Neuron (in vitro differentiated cells): ENCODE measurements at regions not wholly inside any gene's neighbourhood (a gene's known extent, or its start where the extent isn't known, plus 50 kb on each side); places are given as distances from the start of the nearest gene placed in this dataset.

Experiments
- H2AFZ ChIP-seq: one replicate; pipeline ENCODE4 v1.6.1; 2013; ENCODE audit warnings: low read depth, mild to moderate bottlenecking, inconsistent platforms, low read length, moderate library complexity
- H3K27me3 ChIP-seq: one replicate; pipeline ENCODE4 v1.6.1; 2013; ENCODE audit warnings: low read length; ENCODE audit not compliant: insufficient read depth
- H3K36me3 ChIP-seq: one replicate; pipeline ENCODE4 v1.6.1; 2013; ENCODE audit warnings: low read length; ENCODE audit not compliant: insufficient read depth
- H3K4me1 ChIP-seq: one replicate; pipeline ENCODE4 v1.6.1; 2013; ENCODE audit warnings: low read length; ENCODE audit not compliant: insufficient read depth
- H3K4me3 ChIP-seq: 2 replicates; pipeline ENCODE4 v1.5.1; 2013; ENCODE audit warnings: mild to moderate bottlenecking, low read length, moderate library complexity
- H3K9me3 ChIP-seq: one replicate; pipeline ENCODE4 v1.6.1; 2013; ENCODE audit warnings: low read length

- Histone ChIP-seq H3K9me3 (peaks cover 1% of the 10 kb centered on the region), H3K4me1 (no peaks in the 10 kb centered on the region), H3K27me3 (peaks cover 54% of the 10 kb centered on the region), H3K36me3 (no peaks in the 10 kb centered on the region), H3K4me3 (no peak overlapping the region), H2AFZ (no peak overlapping the region)
Measured at GRCh38 chr9:17906176-17906840, 327.4 kb downstream of the SH3GL2 start.

GRCh38 chr9:17906841-17907778 is 328.2 kb downstream of the SH3GL2 start:
- H3K4me3 ChIP-seq, result no peak overlapping the region
- no peaks in the 10 kb centered on the region for H3K4me1 ChIP-seq
- H3K36me3 ChIP-seq, result no peaks in the 10 kb centered on the region
- peaks cover 53% of the 10 kb centered on the region for H3K27me3 ChIP-seq
- H3K9me3 ChIP-seq, result peaks cover 1% of the 10 kb centered on the region
- no peak overlapping the region for H2AFZ ChIP-seq

- peaks cover 53% of the 10 kb centered on the region for H3K27me3 ChIP-seq
- H3K4me1 ChIP-seq, result no peaks in the 10 kb centered on the region
- no peak overlapping the region for H3K4me3 ChIP-seq
- no peaks in the 10 kb centered on the region for H3K36me3 ChIP-seq
- H2AFZ ChIP-seq, result no peak overlapping the region
- H3K9me3 ChIP-seq, result peaks cover 1% of the 10 kb centered on the region
Measured at GRCh38 chr9:17907779-17908508, 329.1 kb downstream of the SH3GL2 start.

- Histone ChIP-seq H3K36me3 (no peaks in the 10 kb centered on the region), H3K9me3 (no peaks in the 10 kb centered on the region), H3K4me1 (no peaks in the 10 kb centered on the region), H2AFZ (no peak overlapping the region), H3K27me3 (no peaks in the 10 kb centered on the region), H3K4me3 (no peak overlapping the region)
Measured at GRCh38 chr9:17926246-17926645, 347.4 kb downstream of the SH3GL2 start.

- Histone ChIP-seq H3K4me3 (no peak overlapping the region), H3K9me3 (no peaks in the 10 kb centered on the region)
Measured at GRCh38 chr9:17927616-17928015, 348.8 kb downstream of the SH3GL2 start.

GRCh38 chr9:17928228-17928627 is 349.4 kb downstream of the SH3GL2 start:
- Histone ChIP-seq H3K36me3 (no peaks in the 10 kb centered on the region), H2AFZ (no peak overlapping the region), H3K4me3 (no peak overlapping the region), H3K9me3 (no peaks in the 10 kb centered on the region), H3K27me3 (no peaks in the 10 kb centered on the region), H3K4me1 (no peaks in the 10 kb centered on the region)

More at GRCh38 chr9:17927616-17928015, 348.8 kb downstream of the SH3GL2 start:
- Histone ChIP-seq H3K4me1 (no peaks in the 10 kb centered on the region), H3K36me3 (no peaks in the 10 kb centered on the region), H3K27me3 (no peaks in the 10 kb centered on the region), H2AFZ (no peak overlapping the region)

GRCh38 chr9:17928768-17929167 is 349.9 kb downstream of the SH3GL2 start:
- no peaks in the 10 kb centered on the region for H3K27me3 ChIP-seq
- H3K4me1 ChIP-seq, result no peaks in the 10 kb centered on the region
- no peaks in the 10 kb centered on the region for H3K9me3 ChIP-seq
- no peaks in the 10 kb centered on the region for H3K36me3 ChIP-seq
- H3K4me3 ChIP-seq, result no peak overlapping the region
- no peak overlapping the region for H2AFZ ChIP-seq

- Histone ChIP-seq H2AFZ (no peak overlapping the region), H3K4me1 (no peaks in the 10 kb centered on the region), H3K36me3 (no peaks in the 10 kb centered on the region), H3K9me3 (no peaks in the 10 kb centered on the region), H3K4me3 (no peak overlapping the region), H3K27me3 (no peaks in the 10 kb centered on the region)
Measured at GRCh38 chr9:17929506-17929905, 350.6 kb downstream of the SH3GL2 start.

GRCh38 chr9:17930071-17930470 is 351.2 kb downstream of the SH3GL2 start:
- Histone ChIP-seq H3K36me3 (no peaks in the 10 kb centered on the region), H3K4me1 (no peaks in the 10 kb centered on the region), H3K27me3 (no peaks in the 10 kb centered on the region), H2AFZ (no peak overlapping the region), H3K9me3 (no peaks in the 10 kb centered on the region), H3K4me3 (no peak overlapping the region)

GRCh38 chr9:17936365-17936764 is 357.5 kb downstream of the SH3GL2 start:
- Histone ChIP-seq H2AFZ (no peak overlapping the region), H3K4me3 (no peak overlapping the region), H3K36me3 (no peaks in the 10 kb centered on the region), H3K9me3 (no peaks in the 10 kb centered on the region), H3K27me3 (peaks cover 3% of the 10 kb centered on the region), H3K4me1 (no peaks in the 10 kb centered on the region)

GRCh38 chr9:17938035-17938655 is 359.3 kb downstream of the SH3GL2 start:
- Histone ChIP-seq H3K9me3 (no peaks in the 10 kb centered on the region), H3K36me3 (no peaks in the 10 kb centered on the region), H2AFZ (no peak overlapping the region), H3K4me1 (no peaks in the 10 kb centered on the region), H3K4me3 (no peak overlapping the region), H3K27me3 (peaks cover 3% of the 10 kb centered on the region)

GRCh38 chr9:17942498-17942897 is 363.6 kb downstream of the SH3GL2 start:
- Histone ChIP-seq H3K4me1 (no peaks in the 10 kb centered on the region), H2AFZ (no peak overlapping the region), H3K4me3 (no peak overlapping the region), H3K27me3 (peaks cover 3% of the 10 kb centered on the region), H3K9me3 (no peaks in the 10 kb centered on the region), H3K36me3 (no peaks in the 10 kb centered on the region)
